H1 (cell line): ENCODE measurements at regions not wholly inside any gene's neighbourhood (a gene's known extent, or its start where the extent isn't known, plus 50 kb on each side); places are given as distances from the start of the nearest gene placed in this dataset.

Source experiments
- CTCF ChIA-PET: fragments of 300-600 bp; sonication (Branson Sonifier 250); formaldehyde crosslinking; loops from one replicate; lab custom pipeline; 2021; ENCODE audit not compliant: partially characterized antibody; lab: Charles Lee
- POLR2A ChIA-PET: fragments of 300-600 bp; sonication (Branson Sonifier 250); formaldehyde crosslinking; loops from one replicate; lab custom pipeline; 2021; ENCODE audit warnings: inconsistent platforms; ENCODE audit not compliant: partially characterized antibody; lab: Charles Lee
- DNase-seq, 2 experiments: peaks; one replicate each; pipeline versions ENCODE4 v3.0.0 to v3.0.0-alpha.2; 2010 to 2022; ENCODE audit warnings: low spot score in 2 of 2, low read depth in 1 of 2, mixed read lengths in 1 of 2
- FAIRE-seq: peaks from 2 replicates; lab custom pipeline; 2011; peaks lifted over from hg19 to GRCh38; lab: Jason Lieb, UNC
- H2AFZ ChIP-seq: 2 replicates; pipeline ENCODE4 v1.8.1; 2012; ENCODE audit warnings: low read length, inconsistent platforms
- H2AK5ac ChIP-seq: 2 replicates; pipeline ENCODE4 v1.6.1; 2013; ENCODE audit warnings: low read depth, low read length
- H2BK120ac ChIP-seq: replicated peaks from 2 replicates; pipeline ENCODE3; 2013; ENCODE audit warnings: low read depth, low read length, inconsistent platforms
- H2BK12ac ChIP-seq: 2 replicates; pipeline ENCODE4 v1.6.1; 2013; ENCODE audit warnings: low read depth, low read length
- H2BK15ac ChIP-seq: 2 replicates; pipeline ENCODE4 v1.6.1; 2013; ENCODE audit warnings: low read length
- H2BK20ac ChIP-seq: 2 replicates; pipeline ENCODE4 v1.6.1; 2013; ENCODE audit warnings: low read length
- H2BK5ac ChIP-seq: 2 replicates; pipeline ENCODE4 v1.6.1; 2013; ENCODE audit warnings: low read depth, low read length
- H3K14ac ChIP-seq: 2 replicates; pipeline ENCODE4 v1.6.1; 2013; ENCODE audit warnings: inconsistent platforms; ENCODE audit not compliant: insufficient read length
- H3K18ac ChIP-seq: 2 replicates; pipeline ENCODE4 v1.6.1; 2013; ENCODE audit warnings: low read length; ENCODE audit errors: extremely low read depth
- H3K23ac ChIP-seq: 2 replicates; pipeline ENCODE4 v1.6.1; 2013; ENCODE audit warnings: inconsistent platforms; ENCODE audit not compliant: insufficient read length
- H3K23me2 ChIP-seq: 2 replicates; pipeline ENCODE4 v1.6.1; 2013; ENCODE audit warnings: low read depth, low read length
- H3K27ac ChIP-seq: 2 replicates; pipeline ENCODE4 v1.6.1; 2011; ENCODE audit warnings: low read depth, low read length, inconsistent platforms
- H3K27me3 ChIP-seq, 4 experiments: replicated peaks in 1 of 4; 1 replicate in 1 of 4; 2 replicates in 3 of 4; pipeline versions ENCODE4 v1.6.1 to v1.8.1; 2011 to 2013; ENCODE audit warnings: low read length in 3 of 4, mild to moderate bottlenecking in 3 of 4, inconsistent platforms in 2 of 4, mixed read lengths in 2 of 4, moderate library complexity in 1 of 4; ENCODE audit not compliant: control insufficient read depth in 3 of 4, insufficient read depth in 3 of 4; ENCODE audit errors: extremely low read depth in 1 of 4
- H3K36me3 ChIP-seq, 4 experiments: 2 replicates each; pipeline versions ENCODE4 v1.6.1 to v1.8.1; 2011 to 2013; ENCODE audit warnings: mild to moderate bottlenecking in 4 of 4, low read length in 3 of 4, moderate library complexity in 2 of 4, control low read depth in 1 of 4, inconsistent platforms in 1 of 4; ENCODE audit not compliant: insufficient read depth in 4 of 4, control insufficient read depth in 2 of 4
- H3K4ac ChIP-seq: replicated peaks from 2 replicates; pipeline ENCODE3; 2013; ENCODE audit warnings: low read length, low read depth, mixed read lengths, inconsistent platforms; ENCODE audit not compliant: insufficient read length
- H3K4me1 ChIP-seq, 4 experiments: replicated peaks in 1 of 4; 1 replicate in 1 of 4; 2 replicates in 3 of 4; pipeline versions ENCODE4 v1.6.1 to v1.8.1; 2011 to 2013; ENCODE audit warnings: low read length in 3 of 4, inconsistent platforms in 2 of 4, mixed read lengths in 1 of 4; ENCODE audit not compliant: insufficient read depth in 4 of 4, control insufficient read depth in 3 of 4
- H3K4me2 ChIP-seq, 2 experiments: 2 replicates each; pipeline versions ENCODE4 v1.6.1 to v1.8.1; 2011 to 2013; ENCODE audit warnings: low read depth in 2 of 2, low read length in 2 of 2, control low read depth in 1 of 2, inconsistent platforms in 1 of 2, mild to moderate bottlenecking in 1 of 2; ENCODE audit not compliant: insufficient read depth in 1 of 2
- H3K4me3 ChIP-seq, 4 experiments: fragments of 200-600, 300-600 bp in 1 of 4; sonication (generic), shearing (Covaris generic), sonication (Bioruptor Twin) in 1 of 4; 2 replicates each; pipeline versions ENCODE4 v1.5.1 to v1.8.1; 2011 to 2016; ENCODE audit warnings: low read length in 4 of 4, low read depth in 3 of 4, control low read depth in 2 of 4, inconsistent platforms in 2 of 4, mild to moderate bottlenecking in 2 of 4, mixed read lengths in 1 of 4, moderate library complexity in 1 of 4; ENCODE audit not compliant: insufficient read depth in 2 of 4; ENCODE audit errors: extremely low read depth in 1 of 4
- H3K56ac ChIP-seq: replicated peaks from 2 replicates; pipeline ENCODE3; 2013; ENCODE audit warnings: low read depth, mild to moderate bottlenecking, mixed read lengths, low read length, inconsistent platforms; ENCODE audit not compliant: insufficient read length
- H3K79me1 ChIP-seq: 2 replicates; pipeline ENCODE4 v1.6.1; 2013; ENCODE audit warnings: low read depth, low read length, control low read depth
- H3K79me2 ChIP-seq, 2 experiments: 2 replicates each; pipeline versions ENCODE4 v1.6.1 to v1.8.1; 2012 to 2013; ENCODE audit warnings: low read length in 2 of 2, mild to moderate bottlenecking in 2 of 2, inconsistent platforms in 1 of 2; ENCODE audit not compliant: insufficient read depth in 2 of 2, control insufficient read depth in 1 of 2
- H3K9ac ChIP-seq, 4 experiments: replicated peaks in 1 of 4; 1 replicate in 1 of 4; 2 replicates in 3 of 4; pipeline versions ENCODE4 v1.6.1 to v1.8.1; 2011 to 2013; ENCODE audit warnings: low read depth in 3 of 4, low read length in 3 of 4, control low read depth in 2 of 4, mild to moderate bottlenecking in 2 of 4, moderate library complexity in 2 of 4, inconsistent platforms in 1 of 4; ENCODE audit errors: extremely low read depth in 1 of 4
- H3K9me3 ChIP-seq, 2 experiments: 2 replicates each; pipeline versions ENCODE4 v1.6.1 to v1.8.1; 2012 to 2013; ENCODE audit warnings: mild to moderate bottlenecking in 2 of 2, moderate library complexity in 2 of 2, control low read depth in 1 of 2, inconsistent platforms in 1 of 2, low read depth in 1 of 2, low read length in 1 of 2, mixed read lengths in 1 of 2; ENCODE audit not compliant: insufficient read depth in 2 of 2
- H4K20me1 ChIP-seq, 2 experiments: replicated peaks in 1 of 2; 2 replicates each; pipeline versions ENCODE3 to v1.8.1; 2011 to 2013; ENCODE audit warnings: inconsistent platforms in 2 of 2, low read length in 2 of 2, mild to moderate bottlenecking in 1 of 2; ENCODE audit not compliant: insufficient read depth in 2 of 2, control insufficient read depth in 1 of 2
- H4K5ac ChIP-seq: 2 replicates; pipeline ENCODE4 v1.6.1; 2013; ENCODE audit warnings: low read length, low read depth, mixed read lengths, inconsistent platforms; ENCODE audit not compliant: insufficient read length
- H4K8ac ChIP-seq: 2 replicates; pipeline ENCODE4 v1.8.0; 2013; ENCODE audit warnings: mild to moderate bottlenecking, moderate library complexity, low read length, inconsistent platforms; ENCODE audit not compliant: insufficient read depth; ENCODE audit errors: extremely low read depth
- H4K91ac ChIP-seq: replicated peaks from 2 replicates; pipeline ENCODE3; 2013; ENCODE audit warnings: low read length, mixed read lengths, inconsistent platforms; ENCODE audit not compliant: insufficient read length
- E2F6 ChIP-seq: IDR thresholded peaks from 2 replicates; pipeline ENCODE4 v1.6.1; 2012; ENCODE audit warnings: inconsistent platforms
- MAX ChIP-seq: IDR thresholded peaks from 2 replicates; pipeline ENCODE4 v1.6.1; 2012; ENCODE audit warnings: inconsistent platforms
- SP1 ChIP-seq: IDR thresholded peaks from 2 replicates; pipeline ENCODE4 v1.6.1; 2011; ENCODE audit warnings: low read depth, low read length
- YY1 ChIP-seq: IDR thresholded peaks from 2 replicates; pipeline ENCODE4 v1.6.1; 2011; ENCODE audit warnings: low read depth, mild to moderate bottlenecking, low read length
- WGBS, 2 experiments: shearing (Covaris generic) in 1 of 2; methylation state at CpG; one replicate each; pipeline versions ENCODE4 v1.1.6 to v1.1.7; 2013 to 2015; ENCODE audit warnings: low lambda C conversion rate in 2 of 2, mixed read lengths in 2 of 2, inconsistent platforms in 1 of 2, low coverage in 1 of 2, missing lambda C conversion rate in 1 of 2; ENCODE audit not compliant: insufficient replicate concordance in 2 of 2, insufficient coverage in 1 of 2, insufficient read length in 1 of 2; ENCODE audit errors: extremely low coverage in 1 of 2, missing lambda C conversion rate in 1 of 2; 5-methylcytosine and 5-hydroxymethylcytosine counted together

GRCh38 chr2:128664499-128664971, 345.9 kb upstream of the HS6ST1 start:
- no peak overlapping the region for H3K9ac ChIP-seq
- H2BK12ac ChIP-seq, result peak overlapping the region; percentile 45; the same call in 1 of the 2 replicates
- H3K23ac ChIP-seq, result no peak overlapping the region
- H2BK5ac ChIP-seq, result peak overlapping the region; percentile 18; the same call in 1 of the 2 replicates
- no peak for FAIRE-seq
- H3K14ac ChIP-seq, result no peak overlapping the region
- H3K79me2 ChIP-seq, result no peaks in the 10 kb centered on the region
- H3K18ac ChIP-seq, result peak overlapping the region; percentile 79
- no peaks in the 10 kb centered on the region for H4K20me1 ChIP-seq
- DNase-seq, result no peak
- peak overlapping the region; percentile 24 for H2BK120ac ChIP-seq
- H3K4me2 ChIP-seq, result no peak overlapping the region
- H3K56ac ChIP-seq, result no peak overlapping the region
- H3K4me3 ChIP-seq, result no peak overlapping the region
- no peaks in the 10 kb centered on the region; the same call in 1 of the 2 replicates for H3K23me2 ChIP-seq
- H2AK5ac ChIP-seq, result no peak overlapping the region
- H2BK15ac ChIP-seq, result peak overlapping the region; percentile 95; the same call in 1 of the 2 replicates
- peaks cover 0 to 5% (median 0%) of the 10 kb centered on the region in 4 experiments; a peak in 4 of 7 replicates for H3K4me1 ChIP-seq
- no peaks in the 10 kb centered on the region; a peak in 1 of 7 replicates for H3K27me3 ChIP-seq
- H4K5ac ChIP-seq, result peak overlapping the region; percentile 47
- H2BK20ac ChIP-seq, result peak overlapping the region; percentile 95
- no peaks in the 10 kb centered on the region for H3K9me3 ChIP-seq
- POLR2A ChIA-PET, result interaction anchor here (0.8 to 2.0 kb wide), 2 partner anchors 19 to 26 kb away, joined by 4 to 5 read pairs; no protein-coding TSS in a partner anchor
- H4K91ac ChIP-seq, result peak overlapping the region; percentile 84
- H3K79me1 ChIP-seq, result no peaks in the 10 kb centered on the region
- 0 out of 2 replicates have a peak overlapping the region, but pooled peaks have one; percentile 13 for H2AFZ ChIP-seq
- CTCF ChIA-PET, result interaction anchor here (0.6 kb wide), 1 partner anchor 102 kb away, joined by 3 read pairs; no protein-coding TSS in a partner anchor
- H3K4ac ChIP-seq, result no peak overlapping the region
- WGBS, 2 experiments, result 51% methylated on average over 3 of the region's 4 CpGs; no CpG with 5 or more reads in 1 of the 2 experiments
- H4K8ac ChIP-seq, result peak overlapping the region; percentile 94
- no peak overlapping the region for H3K27ac ChIP-seq
- TF ChIP-seq YY1 (peak; percentile 72), SP1 (no peak), MAX (peak; percentile 88), E2F6 (peak; percentile 29; the same call in 1 of the 2 replicates)
- no peaks in the 10 kb centered on the region; a peak in 1 of 8 replicates for H3K36me3 ChIP-seq
